ENCODE measurements at regions not wholly inside any gene's neighbourhood (a gene's known extent, or its start where the extent isn't known, plus 50 kb on each side); places are given as distances from the start of the nearest gene placed in this dataset.

DNA sequence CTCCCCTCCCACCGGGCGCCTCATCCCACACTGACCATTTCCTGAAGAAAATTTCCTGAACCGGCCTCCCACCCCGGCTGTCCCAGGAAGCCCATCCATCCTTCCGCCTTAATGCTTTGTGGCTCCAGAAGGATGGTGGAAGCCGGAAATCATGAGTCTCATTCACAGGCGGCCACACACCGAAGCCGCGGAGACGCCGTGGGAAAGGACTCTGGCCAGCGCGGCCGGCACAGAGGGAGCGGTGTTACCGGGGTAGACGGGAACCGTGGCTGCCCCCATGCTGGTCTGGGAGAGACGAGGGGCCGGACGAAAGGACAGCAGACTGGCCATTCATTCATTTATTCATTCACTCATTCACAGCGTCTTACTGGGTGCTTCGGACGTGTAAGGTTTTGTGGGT is 326.8 kb downstream of the SEC14L1 start:
- no peak for DNase-seq (ENCODE audit: low read depth in 2 of 3, low spot score in 1 of 3)

DNA sequence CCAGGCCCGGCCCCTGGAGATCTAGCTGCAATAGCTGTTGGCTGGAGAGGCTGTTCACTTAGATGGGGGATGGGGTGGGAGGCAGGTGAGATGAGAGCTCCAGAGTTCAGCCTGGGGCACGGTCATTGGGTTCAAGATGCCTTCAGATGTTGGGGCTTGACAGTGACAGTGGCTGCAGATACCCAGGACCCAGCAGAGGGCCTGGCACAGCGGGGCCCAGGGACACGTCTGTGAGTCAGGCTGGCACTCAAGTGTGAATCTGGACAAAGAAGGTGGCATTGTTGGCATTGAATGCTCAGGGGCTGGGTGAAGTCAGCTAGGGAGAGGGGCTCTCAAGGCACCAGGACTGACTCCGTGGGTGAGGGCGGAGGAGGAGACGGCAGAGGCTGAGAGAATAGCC is 328.1 kb downstream of the SEC14L1 start:
- DNase-seq (ENCODE audit: low read depth in 2 of 3, low spot score in 1 of 3) = no peak

DNA sequence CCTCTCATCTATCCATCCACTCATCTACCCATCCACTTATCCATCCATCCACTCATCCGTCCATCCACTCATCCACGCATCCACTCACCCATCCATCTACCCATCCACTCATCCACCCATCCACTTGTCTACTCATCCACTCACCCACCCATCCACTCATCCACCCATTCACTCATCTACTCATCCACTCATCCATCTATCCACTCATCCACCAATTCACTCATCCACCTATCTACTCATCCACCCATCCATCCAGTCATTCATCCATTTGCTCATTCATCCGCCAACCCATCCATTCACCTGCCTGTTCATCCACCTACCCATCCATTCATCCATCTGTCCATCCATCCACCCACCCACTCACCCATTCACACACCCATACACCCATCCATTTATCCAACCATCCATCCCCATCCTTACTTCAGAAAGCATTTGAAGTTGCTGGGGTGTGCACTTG is 329.6 kb downstream of the SEC14L1 start:
- DNase-seq (ENCODE audit: low read depth in 2 of 3, low spot score in 1 of 3) = no peak

DNA sequence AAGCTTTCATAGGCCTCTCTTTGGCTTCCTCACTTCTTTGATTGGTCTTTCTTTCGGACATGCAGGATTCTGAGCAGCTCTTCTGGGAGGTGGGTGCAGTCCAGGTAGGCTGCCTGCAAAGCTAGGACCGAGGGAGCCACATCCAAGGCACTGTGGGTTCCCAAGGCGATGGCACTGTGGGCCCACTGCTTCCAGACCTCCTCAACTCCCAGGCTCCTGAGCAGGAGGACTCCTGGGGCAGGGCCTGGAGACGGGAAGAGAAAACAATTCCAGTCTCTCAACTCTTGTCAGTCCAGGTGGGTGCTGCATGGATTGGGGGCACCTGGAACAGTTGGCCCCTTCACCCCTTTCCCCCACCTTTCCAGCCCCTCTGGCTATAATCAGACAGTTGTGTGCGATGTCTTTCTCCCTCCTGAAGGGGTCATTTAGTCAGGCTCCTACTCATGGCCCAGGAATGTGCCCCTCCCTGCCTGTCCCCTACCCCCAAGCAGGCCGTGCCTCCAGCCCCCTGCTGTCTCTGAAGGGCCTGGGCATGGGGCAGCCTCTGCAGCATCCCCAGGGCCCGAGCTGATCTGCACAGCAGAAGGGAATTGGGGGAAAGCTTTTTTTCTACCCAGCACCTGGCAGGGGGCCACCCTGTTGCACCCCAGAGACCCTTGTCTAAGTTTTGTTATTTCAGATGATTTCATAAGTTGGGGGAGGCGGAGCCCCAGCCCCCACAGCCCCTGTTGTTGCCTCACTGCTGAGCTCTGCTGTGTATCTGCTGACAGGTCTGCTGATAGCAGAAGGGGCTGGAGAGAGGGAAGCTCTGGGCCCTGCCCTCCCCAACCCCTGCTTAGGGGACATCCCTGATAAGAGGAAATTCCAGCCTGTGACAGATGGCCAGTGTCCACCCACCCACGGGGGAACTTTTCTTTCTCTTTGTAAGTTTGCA is 330.3 kb downstream of the SEC14L1 start:
- DNase-seq (ENCODE audit: low read depth in 2 of 3, low spot score in 1 of 3) = no peak

DNA sequence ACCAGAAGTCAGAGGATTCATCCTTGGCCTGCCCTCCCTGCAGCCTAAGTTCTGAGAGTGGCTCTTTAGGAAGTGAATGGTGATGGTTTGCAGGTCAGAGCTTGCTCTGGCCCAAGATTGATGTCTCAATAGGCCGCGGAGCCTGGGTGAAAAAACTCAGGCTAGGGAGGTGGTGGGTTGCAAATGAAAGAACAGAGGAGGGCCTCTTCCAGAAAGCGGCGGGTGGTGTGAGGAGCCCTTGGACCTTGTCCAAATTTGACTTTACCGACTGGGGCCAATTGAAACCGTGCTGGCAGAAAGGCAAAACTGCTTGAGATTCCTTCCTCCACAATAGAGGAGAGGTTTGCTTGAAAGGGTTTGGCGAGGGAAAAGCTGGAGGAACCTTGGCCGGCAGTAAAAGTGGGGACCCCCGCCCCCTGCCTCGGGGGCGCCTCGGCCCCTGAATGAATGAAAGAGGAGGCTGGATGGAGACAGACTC is 331.3 kb downstream of the SEC14L1 start:
- no peak for DNase-seq (ENCODE audit: low read depth in 2 of 3, low spot score in 1 of 3)

DNA sequence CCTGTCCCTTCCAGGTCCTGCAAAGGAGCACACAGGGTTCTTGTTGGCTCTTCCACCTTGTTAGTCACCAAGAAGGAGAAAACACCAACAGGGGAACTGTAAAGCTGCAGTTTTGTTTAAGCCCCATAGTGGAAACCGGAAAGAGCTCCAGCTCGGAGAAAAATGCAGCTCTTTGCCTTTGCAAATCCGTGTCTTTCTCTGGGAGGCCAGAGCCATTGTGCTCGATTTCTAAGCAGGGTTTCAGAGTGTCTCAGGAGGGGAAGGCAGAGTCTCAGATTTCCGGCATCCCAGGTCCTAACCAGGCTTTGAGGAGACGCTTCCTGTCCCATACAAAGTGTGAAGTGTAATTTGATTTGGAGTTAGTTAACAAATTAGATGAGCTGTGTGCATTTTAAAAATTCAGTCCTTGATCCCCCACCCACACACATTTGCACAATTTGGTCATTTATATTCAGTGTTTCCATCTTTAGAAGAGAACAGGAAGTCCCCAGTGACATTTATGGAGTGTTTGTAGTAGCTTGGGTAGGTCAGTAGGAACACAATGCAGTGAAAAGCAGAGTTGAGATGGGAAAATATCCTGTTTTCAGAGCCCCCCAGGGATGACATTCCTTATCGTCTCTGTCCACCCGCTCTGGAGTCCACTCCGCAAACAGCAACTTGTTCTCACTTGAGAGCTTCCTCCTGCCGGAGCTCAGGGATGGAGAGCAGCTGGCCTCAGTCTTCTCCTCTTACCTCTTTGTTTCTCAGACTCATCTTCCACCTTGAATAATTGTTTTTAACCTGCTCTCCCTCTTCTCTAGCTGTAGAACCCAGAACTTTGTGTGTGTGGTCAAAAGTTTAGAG is 331.9 kb downstream of the SEC14L1 start:
- no peak for DNase-seq (ENCODE audit: low read depth in 2 of 3, low spot score in 1 of 3)

DNA sequence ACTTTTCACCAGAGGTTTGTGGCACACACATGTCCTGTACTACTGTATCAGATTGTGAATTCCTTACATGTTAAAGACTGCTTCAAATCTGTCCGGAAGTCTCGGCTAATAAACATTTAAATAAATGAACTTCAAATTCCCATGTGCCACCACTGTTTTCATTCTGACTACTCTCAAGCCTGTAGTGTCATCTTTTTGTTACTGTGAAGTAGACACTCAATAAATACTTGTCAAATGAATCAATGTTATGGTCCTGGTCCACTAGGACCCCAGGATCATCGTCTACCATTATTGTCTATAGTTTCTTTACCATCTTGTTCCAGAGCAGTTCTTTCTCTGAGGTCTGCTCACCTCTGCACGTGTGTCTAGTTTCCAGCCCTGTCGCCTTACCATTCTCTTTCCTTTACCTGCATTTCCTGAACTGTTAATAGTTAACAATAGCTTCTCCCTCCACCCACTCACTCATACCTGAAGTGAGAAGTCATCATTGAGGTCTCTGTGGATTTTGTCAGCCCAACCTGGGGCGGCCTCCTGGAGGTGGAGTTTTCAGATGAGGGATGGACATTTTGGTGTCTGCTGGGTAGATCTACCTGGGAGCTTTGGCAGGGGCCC is 333.0 kb downstream of the SEC14L1 start:
- DNase-seq (ENCODE audit: low read depth in 2 of 3, low spot score in 1 of 3) = no peak

DNA sequence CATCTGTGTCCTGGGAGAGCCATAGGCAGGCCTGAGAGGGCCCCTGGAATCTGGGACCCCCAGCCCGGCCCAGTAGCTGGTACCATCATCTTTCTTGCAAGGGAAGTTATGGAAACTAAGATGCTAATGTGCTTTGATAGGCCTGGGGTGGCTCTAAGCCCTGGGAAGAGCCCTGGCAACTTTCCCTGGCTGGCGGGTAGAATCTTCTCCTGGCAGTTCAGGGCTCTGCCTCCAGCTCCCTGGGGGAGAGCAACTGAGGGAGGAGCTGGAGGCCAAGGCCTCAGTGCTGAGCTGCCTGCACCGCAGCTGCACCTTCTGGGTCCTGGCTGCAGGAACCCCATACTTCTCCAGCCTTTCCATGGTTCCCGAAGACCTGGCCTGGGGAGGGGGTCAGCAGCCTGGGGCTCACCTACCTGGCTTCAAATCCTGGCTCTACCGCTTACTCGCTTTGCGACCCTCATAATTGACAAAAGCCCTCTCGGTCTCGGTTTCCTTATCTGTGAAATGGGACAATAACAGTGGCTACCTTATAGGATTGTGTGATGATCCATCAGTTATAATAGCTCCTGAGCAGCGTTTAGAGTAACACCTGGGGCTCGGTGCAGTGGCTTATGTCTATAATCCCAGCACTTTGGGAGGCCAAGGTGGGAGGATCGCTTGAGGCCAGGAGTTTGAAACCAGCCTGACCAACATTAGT is 333.7 kb downstream of the SEC14L1 start:
- DNase-seq (ENCODE audit: low read depth in 2 of 3, low spot score in 1 of 3) = no peak

DNA sequence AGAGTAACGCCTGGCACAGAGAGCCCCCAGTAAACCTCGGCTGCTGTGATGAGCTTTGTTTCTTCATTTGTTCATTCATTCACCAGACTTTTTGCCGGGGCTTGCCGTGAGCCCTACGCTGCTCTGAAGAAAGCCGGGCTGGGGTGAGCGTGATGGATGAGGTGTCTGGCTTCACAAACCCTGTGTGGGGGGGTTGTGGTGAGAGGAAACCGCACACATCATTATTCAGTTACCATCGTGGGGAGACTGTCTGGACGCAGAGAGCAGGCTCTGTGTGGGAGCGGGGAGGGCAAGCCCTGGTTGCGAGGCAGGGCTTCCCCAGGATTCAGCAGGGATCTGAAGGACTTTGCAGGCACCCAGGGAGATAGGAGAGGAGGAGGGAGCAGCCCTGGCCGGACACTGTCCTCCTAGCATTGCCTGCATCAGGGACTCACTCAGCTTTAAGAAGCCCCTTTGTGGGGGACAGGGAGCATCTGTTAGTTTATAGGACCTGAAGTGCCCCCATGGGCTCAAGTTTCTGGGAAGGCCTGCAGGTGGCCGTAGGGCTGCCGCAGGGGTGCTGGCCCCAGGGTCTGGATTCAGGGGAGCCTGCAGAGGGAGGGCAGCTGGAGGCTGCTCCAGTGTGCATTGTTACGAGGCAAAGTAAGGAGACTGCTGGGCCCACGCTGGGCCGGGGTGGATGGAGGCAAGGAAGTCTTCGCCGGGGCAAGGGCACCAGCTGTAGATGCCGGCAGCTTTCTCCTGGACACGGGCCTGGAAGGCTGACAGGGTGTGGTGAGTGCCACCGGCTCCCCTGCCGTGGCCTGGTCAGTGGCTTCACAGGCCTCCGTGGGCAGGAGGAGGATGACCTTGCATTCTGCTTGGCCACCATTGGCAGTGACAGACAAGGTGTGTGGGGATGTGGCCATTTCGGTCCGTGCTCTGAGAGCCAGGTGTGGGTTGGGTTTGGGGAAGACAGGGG is 334.5 kb downstream of the SEC14L1 start:
- peak in 1 of 3 donors; percentile 56 for DNase-seq (ENCODE audit: low read depth in 2 of 3, low spot score in 1 of 3)

DNA sequence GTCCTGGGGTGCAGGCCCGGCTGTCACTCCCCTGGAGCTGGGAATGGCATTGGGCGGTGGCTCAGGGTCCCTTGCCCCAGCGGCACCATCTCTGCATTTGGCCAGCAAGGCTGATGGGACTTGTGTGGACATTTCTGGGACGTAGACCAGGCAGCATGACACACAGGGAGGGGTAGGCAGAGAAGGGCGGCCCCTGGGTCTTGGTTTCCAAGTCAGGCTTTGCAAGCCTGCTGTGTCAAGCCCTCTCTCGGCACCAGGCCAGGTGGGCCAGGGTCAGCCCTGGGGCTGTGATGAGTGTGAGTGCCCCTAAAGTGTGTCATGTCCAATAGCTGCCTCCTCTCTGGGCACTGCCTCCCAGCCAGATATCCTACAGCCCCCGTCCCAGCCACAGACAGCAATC is 335.2 kb downstream of the SEC14L1 start:
- DNase-seq (ENCODE audit: low read depth in 2 of 3, low spot score in 1 of 3) = no peak

DNA sequence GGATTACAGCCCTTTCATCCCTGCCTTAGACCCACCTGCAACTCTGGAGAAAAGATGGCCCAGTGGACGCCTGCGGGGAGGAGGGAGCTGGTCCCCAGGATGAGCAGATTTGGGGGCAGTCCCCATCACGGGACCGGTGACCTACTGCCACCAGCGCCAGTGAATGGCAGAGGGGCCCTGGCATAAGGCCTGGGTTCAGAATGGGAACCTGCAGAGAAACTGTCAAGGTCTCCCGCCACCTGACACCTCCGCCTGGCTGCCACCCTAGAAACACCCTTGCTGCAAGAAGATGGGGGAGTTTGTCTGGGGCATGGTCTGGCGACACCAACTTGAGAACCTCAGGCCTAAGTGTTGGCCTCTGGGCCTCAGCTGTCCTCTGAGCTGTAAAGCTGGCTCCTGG is 335.7 kb downstream of the SEC14L1 start:
- no peak for DNase-seq (ENCODE audit: low read depth in 2 of 3, low spot score in 1 of 3)

DNA sequence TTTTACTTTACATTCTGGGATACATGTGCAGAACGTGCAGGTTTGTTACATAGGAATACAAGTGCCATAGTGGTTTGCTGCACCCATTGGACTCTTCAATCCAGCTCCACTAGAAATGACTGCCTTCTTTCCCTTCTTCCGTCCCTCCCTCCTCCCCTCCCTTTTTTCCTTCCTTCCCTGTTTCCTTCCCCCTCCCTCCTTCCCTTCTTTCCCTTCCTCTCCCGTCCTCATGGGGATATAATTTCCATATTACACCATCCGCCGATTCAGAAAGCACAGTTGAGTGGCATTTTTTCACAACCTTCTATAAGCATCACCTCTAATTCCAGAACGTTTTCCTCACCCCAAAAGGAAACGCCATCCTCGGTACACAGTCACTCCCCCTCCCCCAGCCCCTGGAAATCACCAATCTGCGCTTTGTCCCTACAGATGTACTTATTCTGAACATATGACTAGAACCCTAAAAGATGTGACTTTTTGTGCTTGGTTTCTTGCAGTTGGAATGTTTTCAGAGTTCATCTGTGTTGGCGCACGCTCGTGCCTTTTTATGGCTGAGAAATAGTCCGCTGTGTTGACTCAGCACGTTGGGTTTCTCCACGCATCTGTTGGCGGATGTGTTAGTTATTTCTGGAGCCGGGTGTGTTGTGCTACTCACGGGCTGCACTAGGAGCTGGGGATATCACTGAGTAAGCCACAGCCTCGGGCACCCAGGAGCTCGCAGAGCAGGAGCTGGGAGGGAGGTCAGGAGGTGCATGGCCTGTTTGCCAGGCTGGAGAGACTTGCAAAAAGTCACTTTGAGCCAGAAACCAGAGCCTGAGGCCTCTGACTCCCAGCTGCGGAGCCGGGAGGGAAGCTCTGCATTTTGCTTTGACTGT is 336.4 kb downstream of the SEC14L1 start:
- no peak for DNase-seq (ENCODE audit: low read depth in 2 of 3, low spot score in 1 of 3)

DNA sequence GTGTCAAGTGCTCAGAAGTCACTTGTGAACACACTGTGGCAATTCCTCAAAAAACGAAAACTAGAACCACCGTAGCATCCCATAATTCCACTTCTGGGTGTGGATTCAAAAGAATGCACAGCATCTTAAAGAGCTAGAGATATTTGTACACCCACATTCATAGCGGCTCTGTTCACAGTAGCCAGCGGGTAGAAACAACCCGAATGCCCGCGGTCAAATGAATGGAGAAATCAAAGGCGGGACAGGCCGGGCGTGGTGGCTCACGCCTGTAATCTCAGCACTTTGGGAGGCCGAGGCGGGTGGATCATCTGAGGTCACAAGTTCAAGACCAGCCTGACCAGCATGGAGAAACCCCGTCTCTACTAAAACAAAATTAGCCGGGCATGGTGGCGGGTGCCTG is 337.5 kb downstream of the SEC14L1 start:
- DNase-seq (ENCODE audit: low read depth in 2 of 3, low spot score in 1 of 3) = no peak

DNA sequence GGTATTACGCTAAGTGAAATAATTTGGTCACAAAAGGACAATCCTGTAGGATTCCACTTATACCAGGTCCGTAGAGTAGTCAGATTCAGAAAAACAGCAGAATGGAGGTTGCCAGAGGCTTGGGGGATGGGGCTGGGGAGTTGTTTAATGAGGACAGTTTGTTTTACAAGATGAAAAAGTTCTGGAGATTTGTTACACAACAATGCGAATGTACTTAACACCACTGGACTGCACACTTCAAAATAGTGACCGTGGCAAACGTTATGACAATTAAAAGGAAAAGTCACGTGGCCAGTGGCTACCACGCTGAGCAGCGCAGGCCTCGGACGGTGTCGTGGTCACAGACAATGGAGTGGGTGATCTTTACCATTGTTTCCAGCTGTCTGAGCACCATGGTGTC is 338.1 kb downstream of the SEC14L1 start:
- DNase-seq (ENCODE audit: low read depth in 2 of 3, low spot score in 1 of 3) = no peak

DNA sequence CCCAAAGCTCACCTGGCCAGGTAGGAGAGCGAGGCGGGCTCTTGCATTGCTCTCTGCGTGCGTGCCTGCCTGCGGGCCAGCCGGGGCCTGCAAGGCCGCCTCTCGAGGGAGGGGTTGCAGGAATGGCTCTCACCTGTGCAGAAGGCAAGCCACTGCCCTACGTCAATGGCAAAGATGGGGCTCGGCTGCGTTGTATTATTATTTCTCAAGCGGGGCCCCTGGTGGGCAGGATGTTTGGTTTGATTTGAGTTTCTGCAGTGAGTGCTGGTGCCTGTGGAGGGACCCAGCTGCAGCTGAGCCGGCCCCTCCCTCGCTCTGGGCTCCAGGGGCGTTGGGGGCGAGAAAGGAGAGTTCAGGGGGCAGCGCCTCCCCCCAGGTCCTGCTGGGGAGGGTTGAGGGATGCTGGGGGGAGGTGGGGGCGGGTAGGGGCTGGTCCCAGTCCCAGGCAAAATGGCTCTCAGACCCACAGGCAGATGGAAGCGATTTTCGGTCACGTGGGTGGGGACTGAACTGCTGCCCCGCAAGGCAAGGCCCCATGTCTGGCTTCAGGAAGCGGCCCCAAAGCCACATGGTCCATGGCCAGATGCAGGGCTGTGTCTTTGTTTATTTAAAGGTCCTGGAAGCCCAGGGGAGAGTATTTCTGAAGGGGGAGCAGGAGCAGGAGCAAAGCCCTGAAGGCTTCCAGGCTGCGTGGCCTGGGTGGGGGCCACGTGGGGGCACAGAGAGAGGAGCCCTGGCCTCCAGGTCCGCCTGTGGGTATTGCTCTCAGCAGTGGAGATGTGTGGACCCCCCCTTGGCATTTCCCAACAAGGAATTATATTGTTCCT is 338.8 kb downstream of the SEC14L1 start:
- no peak for DNase-seq (ENCODE audit: low read depth in 2 of 3, low spot score in 1 of 3)

DNA sequence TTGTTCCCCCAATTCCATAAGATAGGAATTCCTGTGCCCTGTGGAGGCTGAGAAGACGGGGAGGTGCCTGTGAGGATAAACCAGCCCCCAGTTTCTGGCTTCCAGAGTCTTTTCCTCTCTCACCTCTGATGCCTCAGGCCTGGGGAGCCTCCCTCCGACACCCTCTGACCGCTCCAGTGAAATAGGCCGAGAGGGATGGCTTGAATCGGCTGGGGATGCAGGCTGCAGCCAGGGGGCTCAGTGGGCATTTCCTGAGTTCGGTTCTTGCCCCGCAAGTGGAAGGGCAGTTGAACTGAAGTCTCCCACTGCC is 339.4 kb downstream of the SEC14L1 start:
- no peak for DNase-seq (ENCODE audit: low read depth in 2 of 3, low spot score in 1 of 3)

DNA sequence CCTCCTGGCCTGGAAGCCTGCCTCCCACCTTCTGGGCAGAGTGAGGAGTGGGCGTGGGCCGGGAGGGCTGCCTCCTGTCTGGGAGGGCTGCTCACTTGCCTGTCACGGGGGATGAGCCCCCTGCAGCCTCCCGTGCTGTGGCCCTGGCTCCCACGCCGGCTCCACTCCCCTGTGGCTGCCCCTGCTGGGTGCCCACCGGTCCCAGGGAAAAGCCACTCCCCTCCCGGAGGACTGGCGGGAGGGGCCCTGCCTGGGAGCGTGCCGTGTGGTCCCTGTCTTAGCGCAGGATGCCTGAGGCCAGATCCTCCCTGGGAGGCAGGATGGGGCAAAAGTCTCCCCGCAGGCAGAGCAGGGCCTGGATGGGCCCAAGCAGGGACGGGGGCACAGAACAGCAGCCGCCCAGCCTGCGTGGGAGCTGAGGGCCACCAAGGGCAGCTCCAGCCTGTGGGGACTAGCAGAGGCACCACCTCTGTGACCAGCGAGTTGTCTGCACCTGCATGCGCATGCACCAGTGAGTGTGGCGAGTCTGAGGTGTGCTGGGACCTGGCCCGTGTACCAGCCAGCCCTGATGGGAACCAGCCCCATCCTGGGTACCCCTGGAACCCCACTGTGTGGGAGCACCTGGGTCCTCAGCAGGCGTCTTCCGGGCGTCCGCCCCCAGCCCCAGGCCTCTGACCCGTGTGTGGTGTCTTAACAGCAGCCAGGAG is 339.9 kb downstream of the SEC14L1 start:
- no peak for DNase-seq (ENCODE audit: low read depth in 2 of 3, low spot score in 1 of 3)
